ENCODE measurements at regions not wholly inside any gene's neighbourhood (a gene's known extent, or its start where the extent isn't known, plus 50 kb on each side); places are given as distances from the start of the nearest gene placed in this dataset.

- TF ChIP-seq EZH2 (IDR thresholded peaks at IDR 0.05; ENCODE audit: borderline replicate concordance, low read depth, low read length, poor library complexity, severe bottlenecking) = no peak
- no peak for TF ChIP-seq CTCF (conservative IDR thresholded peaks at IDR 0.05; ENCODE audit: low read depth, low read length)
- ChIA-PET CTCF (no interaction called here), POLR2A (ENCODE audit: low non-redundant PET) (no interaction called here)
- no TSS peak for BruUV-seq (replicated peaks)
- no peaks in the 10 kb centered on the region for H3K4me1 ChIP-seq (ENCODE audit: insufficient read depth, low read length, poor library complexity, severe bottlenecking)
- intact Hi-C loops (cut with micrococcal nuclease; ENCODE audit: unreplicated experiment) = no loop called here
- H3K36me3 ChIP-seq (ENCODE audit: insufficient read depth, low read length, poor library complexity, severe bottlenecking) = no peaks in the 10 kb centered on the region
- H3K27me3 ChIP-seq (replicated peaks; ENCODE audit: insufficient read depth, low read depth, low read length, poor library complexity) = no peaks in the 10 kb centered on the region
- no peaks in the 10 kb centered on the region for H3K9me3 ChIP-seq (ENCODE audit: low read depth, low read length, poor library complexity, severe bottlenecking)
- H3K27ac ChIP-seq (ENCODE audit: low read depth, low read length, poor library complexity, severe bottlenecking) = no peak overlapping the region
- DNase-seq (ENCODE audit: low spot score) = no peak
- no peak overlapping the region for H3K4me3 ChIP-seq (ENCODE audit: low read depth, low read length, poor library complexity, severe bottlenecking)
Observed at GRCh38 chr2:126419403-126419802, 236.6 kb upstream of the GYPC start.

- intact Hi-C loops (cut with micrococcal nuclease; ENCODE audit: unreplicated experiment) = no loop called here
- no TSS peak for BruUV-seq (replicated peaks)
- no peaks in the 10 kb centered on the region for H3K27me3 ChIP-seq (replicated peaks; ENCODE audit: insufficient read depth, low read depth, low read length, poor library complexity)
Observed at GRCh38 chr2:126425943-126426342, 230.0 kb upstream of the GYPC start.

GRCh38 chr2:126429103-126429502 lies 226.9 kb upstream of the GYPC start:
- H3K9me3 ChIP-seq (ENCODE audit: low read depth, low read length, poor library complexity, severe bottlenecking) = no peaks in the 10 kb centered on the region
- H3K4me3 ChIP-seq (ENCODE audit: low read depth, low read length, poor library complexity, severe bottlenecking) = no peak overlapping the region
- H3K36me3 ChIP-seq (ENCODE audit: insufficient read depth, low read length, poor library complexity, severe bottlenecking) = no peaks in the 10 kb centered on the region
- no peak overlapping the region for H3K27ac ChIP-seq (ENCODE audit: low read depth, low read length, poor library complexity, severe bottlenecking)
- no peaks in the 10 kb centered on the region for H3K4me1 ChIP-seq (ENCODE audit: insufficient read depth, low read length, poor library complexity, severe bottlenecking)
- ChIA-PET POLR2A (ENCODE audit: low non-redundant PET) (no interaction called here), CTCF (no interaction called here)
- BruUV-seq (replicated peaks) = no TSS peak
- peaks cover 12% of the 10 kb centered on the region for H3K27me3 ChIP-seq (replicated peaks; ENCODE audit: insufficient read depth, low read depth, low read length, poor library complexity)
- DNase-seq (ENCODE audit: low spot score) = no peak
- no peak for TF ChIP-seq CTCF (conservative IDR thresholded peaks at IDR 0.05; ENCODE audit: low read depth, low read length)
- TF ChIP-seq EZH2 (IDR thresholded peaks at IDR 0.05; ENCODE audit: borderline replicate concordance, low read depth, low read length, poor library complexity, severe bottlenecking) = no peak
- intact Hi-C loops (cut with micrococcal nuclease; ENCODE audit: unreplicated experiment) = no loop called here

More at GRCh38 chr2:126425943-126426342, 230.0 kb upstream of the GYPC start:
- ChIA-PET CTCF (no interaction called here), POLR2A (ENCODE audit: low non-redundant PET) (no interaction called here)
- Histone ChIP-seq H3K9me3 (ENCODE audit: low read depth, low read length, poor library complexity, severe bottlenecking) (no peaks in the 10 kb centered on the region), H3K27ac (ENCODE audit: low read depth, low read length, poor library complexity, severe bottlenecking) (no peak overlapping the region), H3K36me3 (ENCODE audit: insufficient read depth, low read length, poor library complexity, severe bottlenecking) (no peaks in the 10 kb centered on the region), H3K4me1 (ENCODE audit: insufficient read depth, low read length, poor library complexity, severe bottlenecking) (no peaks in the 10 kb centered on the region), H3K4me3 (ENCODE audit: low read depth, low read length, poor library complexity, severe bottlenecking) (no peak overlapping the region)
- no peak for DNase-seq (ENCODE audit: low spot score)
- TF ChIP-seq CTCF (conservative IDR thresholded peaks at IDR 0.05; ENCODE audit: low read depth, low read length) (no peak), EZH2 (IDR thresholded peaks at IDR 0.05; ENCODE audit: borderline replicate concordance, low read depth, low read length, poor library complexity, severe bottlenecking) (no peak)
